ENCODE measurements at regions not wholly inside any gene's neighbourhood (a gene's known extent, or its start where the extent isn't known, plus 50 kb on each side); places are given as distances from the start of the nearest gene placed in this dataset.

GRCh38 chr1:104979651-104980050 lies 1230.0 kb downstream of the AMY1C start:
- peaks cover 0 to 1% (median 0%) of the 10 kb centered on the region in 4 donors for H3K9me3 ChIP-seq (ENCODE audit: control insufficient read depth in 4 of 4, low read length in 3 of 4)
- TF ChIP-seq MAX (IDR thresholded peaks at IDR 0.05) (no peak), NR2F2 (IDR thresholded peaks at IDR 0.05) (no peak), GABPA (IDR thresholded peaks at IDR 0.05 in 1 of 2, conservative IDR thresholded peaks at IDR 0.05 in 1 of 2) (no peak), REST (IDR thresholded peaks at IDR 0.05) (no peak), JUND (IDR thresholded peaks at IDR 0.05) (no peak), RXRA (IDR thresholded peaks at IDR 0.05) (no peak), RAD21 (IDR thresholded peaks at IDR 0.05) (no peak), SP1 (IDR thresholded peaks at IDR 0.05) (no peak), EGR1 (IDR thresholded peaks at IDR 0.05; ENCODE audit: low read depth in 2 of 2) (no peak), HNF4A (conservative IDR thresholded peaks at IDR 0.05) (no peak), FOXA1 (IDR thresholded peaks at IDR 0.05) (no peak), TAF1 (conservative IDR thresholded peaks at IDR 0.05) (no peak), YY1 (IDR thresholded peaks at IDR 0.05) (no peak), ATF3 (IDR thresholded peaks at IDR 0.05) (no peak), FOXA2 (IDR thresholded peaks at IDR 0.05) (no peak)
- TF ChIP-seq, protein P1, sequence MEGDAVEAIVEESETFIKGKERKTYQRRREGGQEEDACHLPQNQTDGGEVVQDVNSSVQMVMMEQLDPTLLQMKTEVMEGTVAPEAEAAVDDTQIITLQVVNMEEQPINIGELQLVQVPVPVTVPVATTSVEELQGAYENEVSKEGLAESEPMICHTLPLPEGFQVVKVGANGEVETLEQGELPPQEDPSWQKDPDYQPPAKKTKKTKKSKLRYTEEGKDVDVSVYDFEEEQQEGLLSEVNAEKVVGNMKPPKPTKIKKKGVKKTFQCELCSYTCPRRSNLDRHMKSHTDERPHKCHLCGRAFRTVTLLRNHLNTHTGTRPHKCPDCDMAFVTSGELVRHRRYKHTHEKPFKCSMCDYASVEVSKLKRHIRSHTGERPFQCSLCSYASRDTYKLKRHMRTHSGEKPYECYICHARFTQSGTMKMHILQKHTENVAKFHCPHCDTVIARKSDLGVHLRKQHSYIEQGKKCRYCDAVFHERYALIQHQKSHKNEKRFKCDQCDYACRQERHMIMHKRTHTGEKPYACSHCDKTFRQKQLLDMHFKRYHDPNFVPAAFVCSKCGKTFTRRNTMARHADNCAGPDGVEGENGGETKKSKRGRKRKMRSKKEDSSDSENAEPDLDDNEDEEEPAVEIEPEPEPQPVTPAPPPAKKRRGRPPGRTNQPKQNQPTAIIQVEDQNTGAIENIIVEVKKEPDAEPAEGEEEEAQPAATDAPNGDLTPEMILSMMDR (IDR thresholded peaks at IDR 0.05; ENCODE audit: low read depth, low read length, missing input control) = no peak
- TF ChIP-seq, protein P2, sequence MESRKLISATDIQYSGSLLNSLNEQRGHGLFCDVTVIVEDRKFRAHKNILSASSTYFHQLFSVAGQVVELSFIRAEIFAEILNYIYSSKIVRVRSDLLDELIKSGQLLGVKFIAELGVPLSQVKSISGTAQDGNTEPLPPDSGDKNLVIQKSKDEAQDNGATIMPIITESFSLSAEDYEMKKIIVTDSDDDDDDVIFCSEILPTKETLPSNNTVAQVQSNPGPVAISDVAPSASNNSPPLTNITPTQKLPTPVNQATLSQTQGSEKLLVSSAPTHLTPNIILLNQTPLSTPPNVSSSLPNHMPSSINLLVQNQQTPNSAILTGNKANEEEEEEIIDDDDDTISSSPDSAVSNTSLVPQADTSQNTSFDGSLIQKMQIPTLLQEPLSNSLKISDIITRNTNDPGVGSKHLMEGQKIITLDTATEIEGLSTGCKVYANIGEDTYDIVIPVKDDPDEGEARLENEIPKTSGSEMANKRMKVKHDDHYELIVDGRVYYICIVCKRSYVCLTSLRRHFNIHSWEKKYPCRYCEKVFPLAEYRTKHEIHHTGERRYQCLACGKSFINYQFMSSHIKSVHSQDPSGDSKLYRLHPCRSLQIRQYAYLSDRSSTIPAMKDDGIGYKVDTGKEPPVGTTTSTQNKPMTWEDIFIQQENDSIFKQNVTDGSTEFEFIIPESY (IDR thresholded peaks at IDR 0.05) = no peak
- 67% methylated on average over 1 of the region's 1 CpG for WGBS
- H3K27ac ChIP-seq (ENCODE audit: low read depth in 1 of 2, low read length in 2 of 2) = no peak overlapping the region
- DNase-seq (ENCODE audit: low spot score) = no peak
- H3K36me3 ChIP-seq (ENCODE audit: control insufficient read depth in 4 of 4, insufficient read depth in 3 of 4, low read depth in 1 of 4, low read length in 3 of 4) = no peaks in the 10 kb centered on the region
- no peak overlapping the region for H3K9ac ChIP-seq (ENCODE audit: low read depth in 1 of 2, low read length in 2 of 2)
- no peak overlapping the region for H3K4me3 ChIP-seq (ENCODE audit: low read depth in 1 of 3, low read length in 3 of 3)
- peaks cover 0 to 2% (median 0%) of the 10 kb centered on the region in 4 donors for H3K27me3 ChIP-seq (ENCODE audit: control insufficient read depth in 4 of 4, insufficient read depth in 4 of 4, low read length in 3 of 4)
- no peaks in the 10 kb centered on the region for H3K4me1 ChIP-seq (ENCODE audit: control insufficient read depth in 4 of 4, insufficient read depth in 4 of 4, low read length in 3 of 4)

GRCh38 chr1:104987210-104987609 lies 1237.5 kb downstream of the AMY1C start:
- Histone ChIP-seq H3K9me3 (ENCODE audit: control insufficient read depth in 4 of 4, low read length in 3 of 4) (peaks cover 0 to 1% (median 0%) of the 10 kb centered on the region in 4 donors), H3K36me3 (ENCODE audit: control insufficient read depth in 4 of 4, insufficient read depth in 3 of 4, low read depth in 1 of 4, low read length in 3 of 4) (no peaks in the 10 kb centered on the region), H3K4me3 (ENCODE audit: low read depth in 1 of 3, low read length in 3 of 3) (no peak overlapping the region), H3K4me1 (ENCODE audit: control insufficient read depth in 4 of 4, insufficient read depth in 4 of 4, low read length in 3 of 4) (no peaks in the 10 kb centered on the region), H3K27me3 (ENCODE audit: control insufficient read depth in 4 of 4, insufficient read depth in 4 of 4, low read length in 3 of 4) (no peaks in the 10 kb centered on the region), H3K9ac (ENCODE audit: low read depth in 1 of 2, low read length in 2 of 2) (no peak overlapping the region), H3K27ac (ENCODE audit: low read depth in 1 of 2, low read length in 2 of 2) (no peak overlapping the region)
- TF ChIP-seq YY1 (IDR thresholded peaks at IDR 0.05) = no peak
- no peak for TF ChIP-seq EGR1 (IDR thresholded peaks at IDR 0.05; ENCODE audit: low read depth in 2 of 2)
- TF ChIP-seq RXRA (IDR thresholded peaks at IDR 0.05) = no peak
- no peak for TF ChIP-seq HNF4G (IDR thresholded peaks at IDR 0.05)
- WGBS = 48% methylated on average over 1 of the region's 1 CpG
- no peak for DNase-seq (ENCODE audit: low spot score)

All from liver (tissue), 8 donors.